DMS53 (cell line): ENCODE measurements at regions not wholly inside any gene's neighbourhood (a gene's known extent, or its start where the extent isn't known, plus 50 kb on each side); places are given as distances from the start of the nearest gene placed in this dataset.
"Not testable (repeated sequence)": the region's sequence is repeated elsewhere in the genome, so short reads cannot be mapped to it uniquely, and the experiment has no call there.

Experiments
- DNase-seq: peaks from one replicate; lab custom pipeline; 2025; lab: John Stamatoyannopoulos, UW

GRCh38 chr5:37909610-37910266 lies 69.9 kb upstream of the GDNF start:
- DNase-seq = not testable (repeated sequence)

GRCh38 chr5:37906416-37906815 lies 66.6 kb upstream of the GDNF start:
- DNase-seq = no peak

GRCh38 chr5:37905230-37905629 lies 65.4 kb upstream of the GDNF start:
- no peak for DNase-seq

GRCh38 chr5:37902323-37902722 lies 62.5 kb upstream of the GDNF start:
- no peak for DNase-seq

GRCh38 chr5:37900692-37901091 lies 60.9 kb upstream of the GDNF start:
- DNase-seq = peak; percentile 28

GRCh38 chr5:37899037-37899436 lies 59.2 kb upstream of the GDNF start:
- DNase-seq = no peak

- no peak for DNase-seq
Observed at GRCh38 chr5:37896159-37896558, 56.3 kb upstream of the GDNF start.

- no peak for DNase-seq
Observed at GRCh38 chr5:37893434-37894134, 53.7 kb upstream of the GDNF start.

- DNase-seq = no peak
Observed at GRCh38 chr5:37892586-37892985, 52.7 kb upstream of the GDNF start.

- DNase-seq = no peak
Observed at GRCh38 chr5:37891832-37892231, 52.0 kb upstream of the GDNF start.

- no peak for DNase-seq
Observed at GRCh38 chr5:37889612-37890317, 49.9 kb upstream of the GDNF start.
